Fibroblast of skin of scalp (primary cell): ENCODE measurements at regions not wholly inside any gene's neighbourhood (a gene's known extent, or its start where the extent isn't known, plus 50 kb on each side); places are given as distances from the start of the nearest gene placed in this dataset.
A peak's percentile ranks its signal among the peaks of the same experiment; 100 is the strongest.
"Not testable (repeated sequence)": the region's sequence is repeated elsewhere in the genome, so short reads cannot be mapped to it uniquely, and the experiment has no call there.

ENCODE experiments used
- DNase-seq: peaks from one replicate; pipeline ENCODE4 v3.0.0-alpha.2; 2013

DNA sequence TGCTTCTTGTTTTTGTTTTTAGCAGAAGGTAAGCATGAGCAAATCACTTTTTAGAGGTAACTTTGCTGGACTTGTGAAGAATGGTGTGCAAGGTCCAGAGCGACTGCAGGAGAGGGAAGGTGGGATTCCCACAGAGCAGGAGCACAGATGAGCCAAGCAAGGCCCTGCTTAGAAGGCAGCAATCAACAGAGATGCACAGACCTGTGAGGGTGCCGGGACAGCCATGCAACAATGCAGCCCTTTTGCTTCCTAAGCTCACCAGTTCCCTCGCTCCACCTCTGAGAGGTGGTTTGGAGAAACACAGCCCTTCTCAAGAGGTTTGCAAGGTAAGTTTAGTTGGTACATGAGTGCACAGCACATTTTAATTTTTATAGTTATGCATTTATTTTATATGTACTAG, 85.1 kb upstream of the FBXO28 start:
- not testable (repeated sequence) for DNase-seq

DNA sequence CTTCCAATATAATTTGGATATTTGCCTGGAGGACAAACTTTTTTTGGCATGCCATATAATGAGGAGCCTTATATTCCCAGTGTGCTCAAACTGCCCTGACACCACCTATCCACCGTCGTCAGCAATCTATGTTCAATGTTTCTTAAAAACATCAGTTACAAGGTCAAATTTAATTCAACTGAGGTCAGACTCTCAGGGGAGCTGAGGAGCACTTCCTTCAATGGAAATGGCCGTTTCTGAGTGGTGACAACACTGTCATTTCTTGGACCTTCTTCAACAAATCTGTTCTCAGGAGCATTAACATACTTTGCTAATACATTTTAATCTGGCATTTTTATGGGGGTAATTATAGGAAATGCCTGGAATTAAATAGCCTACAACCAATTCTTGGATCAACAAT, 90.8 kb upstream of the FBXO28 start:
- not testable (repeated sequence) for DNase-seq

DNA sequence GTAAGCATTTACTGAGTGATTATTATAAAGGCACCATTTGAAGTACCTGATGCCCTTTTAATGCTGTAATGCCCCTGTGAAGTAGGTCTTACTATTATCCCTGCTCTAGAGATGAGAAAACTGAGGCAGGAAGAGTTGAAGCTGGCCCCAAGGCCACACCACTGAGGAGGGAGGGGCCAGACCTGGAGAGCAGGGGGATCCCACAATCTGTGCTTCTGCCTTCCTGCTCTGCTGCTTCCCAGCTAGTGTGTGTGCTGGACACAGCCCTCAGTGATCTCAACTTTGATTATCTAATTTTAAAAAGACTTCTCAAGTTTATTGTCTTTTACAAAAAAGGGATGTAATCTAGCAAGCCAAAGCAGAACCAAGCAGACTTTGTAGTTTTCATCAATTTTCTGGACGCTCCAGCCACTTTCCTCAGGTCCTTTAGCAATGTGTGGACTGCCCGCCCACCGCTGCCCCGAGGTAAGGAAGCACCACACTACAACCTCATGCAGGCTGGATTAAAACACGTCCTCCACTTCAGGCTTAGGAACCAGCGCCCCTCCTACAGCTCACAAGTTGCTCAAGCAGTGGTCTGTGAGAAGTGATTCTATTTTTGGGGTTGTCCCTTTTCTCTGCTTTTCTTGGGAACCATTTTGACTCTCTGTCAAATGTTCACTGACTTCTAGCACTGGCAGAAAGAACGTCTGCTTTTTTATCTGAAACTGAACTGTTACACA, 91.5 kb upstream of the FBXO28 start:
- DNase-seq, result not testable (repeated sequence)

DNA sequence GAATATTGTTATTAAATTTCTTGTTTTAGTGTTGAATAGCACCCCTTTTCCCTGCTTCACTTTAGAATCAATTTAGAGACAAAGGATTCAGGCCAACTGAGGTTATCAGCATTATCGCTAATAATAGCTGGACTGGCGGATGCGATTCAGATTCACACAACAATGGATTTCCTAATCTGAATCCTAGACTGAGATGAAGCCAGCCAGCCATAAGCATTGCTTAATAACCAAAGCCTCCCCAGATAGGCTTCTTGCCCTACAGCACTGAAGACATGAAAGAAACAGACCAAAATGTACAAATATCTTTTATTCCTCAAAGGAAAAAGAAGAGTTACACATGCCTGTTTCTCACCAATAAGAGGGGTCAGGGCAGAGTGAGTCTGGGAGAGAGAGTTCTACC, 94.0 kb upstream of the FBXO28 start:
- not testable (repeated sequence) for DNase-seq

DNA sequence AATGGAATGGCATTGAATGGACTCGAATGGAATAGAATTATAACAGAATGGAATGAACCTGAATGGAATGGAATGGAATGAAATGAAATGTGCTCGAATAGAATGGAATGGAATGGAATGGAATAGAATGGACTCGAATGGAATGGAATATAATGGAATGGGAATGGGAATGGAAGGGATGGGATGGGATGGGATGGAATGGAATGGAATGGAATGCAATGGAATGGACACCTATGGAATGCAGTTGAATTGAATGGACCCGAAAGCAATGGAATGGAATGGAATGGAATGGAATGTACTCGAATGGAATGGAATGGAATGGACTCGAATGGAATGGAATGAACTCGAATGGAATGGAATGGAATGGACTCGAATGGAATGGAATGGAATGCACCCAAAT, 98.1 kb upstream of the FBXO28 start:
- peak; percentile 33 for DNase-seq

DNA sequence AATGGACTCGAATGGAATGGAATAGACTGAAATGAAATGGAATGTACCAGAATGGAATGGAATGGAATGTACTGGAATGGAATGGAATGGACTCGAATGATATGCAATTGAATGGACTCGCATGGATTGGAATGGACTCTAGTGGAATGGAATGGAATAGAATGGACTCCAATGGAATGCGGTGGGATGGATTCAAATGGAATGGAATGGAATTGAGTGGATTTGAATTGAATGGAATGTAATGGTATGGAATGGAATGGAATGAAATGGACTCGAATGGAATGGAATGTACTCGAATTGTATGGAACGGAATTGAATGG, 99.6 kb upstream of the FBXO28 start:
- DNase-seq, result peak; percentile 54

DNA sequence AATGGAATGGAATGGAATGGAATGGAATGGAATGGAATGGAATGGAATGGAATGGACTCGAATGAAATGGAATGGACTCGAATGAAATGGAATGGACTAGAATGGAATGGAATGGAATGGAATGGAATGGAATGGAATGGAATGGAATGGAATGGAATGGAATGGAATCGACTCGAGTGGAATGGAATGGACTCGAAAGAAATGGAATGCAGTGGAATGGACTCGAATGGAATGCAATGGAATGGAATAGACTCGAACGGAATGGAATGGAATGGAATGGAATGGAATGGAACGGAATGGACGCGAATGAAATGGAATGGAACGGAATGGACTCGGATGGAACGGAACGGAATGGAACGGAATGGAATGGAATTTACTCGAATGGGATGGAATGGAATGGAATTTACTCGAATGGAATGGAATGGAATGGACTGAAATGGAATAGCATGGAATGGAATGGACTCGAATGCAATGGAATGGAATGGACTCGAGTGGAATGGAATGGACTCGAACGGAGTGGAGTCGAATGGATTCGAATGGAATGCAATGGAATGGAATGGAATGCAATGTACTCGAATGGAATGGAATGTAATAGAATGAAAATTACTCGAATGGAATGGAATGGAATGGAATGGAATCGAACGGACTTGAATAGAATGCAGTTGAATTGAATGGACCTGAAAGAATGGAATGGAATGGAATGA, 100.1 kb upstream of the FBXO28 start:
- not testable (repeated sequence) for DNase-seq

DNA sequence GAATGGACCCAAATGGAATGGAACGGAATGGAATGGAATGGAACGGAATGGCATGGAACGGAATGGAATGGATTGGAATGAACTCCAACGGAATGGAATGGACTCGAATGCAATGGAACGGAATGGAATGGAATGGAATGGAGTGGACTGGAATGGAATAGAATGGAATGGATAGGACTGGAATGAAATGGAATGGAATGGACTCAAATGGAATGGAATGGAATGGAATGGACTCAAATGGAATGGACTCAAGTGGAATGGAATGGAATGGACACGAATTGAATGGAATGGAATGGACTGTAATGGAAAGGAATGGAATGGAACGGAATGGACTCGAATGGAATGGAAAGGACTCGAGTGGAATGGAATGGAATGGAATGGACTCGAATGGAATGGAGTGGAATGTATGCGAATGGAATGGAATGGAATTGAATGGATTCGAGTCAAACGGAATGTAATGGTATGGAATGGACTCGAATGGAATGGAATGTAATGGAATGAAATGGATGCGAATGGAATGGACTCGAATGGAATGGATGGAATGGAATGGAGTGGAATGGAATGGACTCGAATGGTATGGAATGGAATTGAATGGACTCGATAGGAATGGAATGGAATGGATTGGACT, 101.0 kb upstream of the FBXO28 start:
- peak; percentile 40 for DNase-seq

DNA sequence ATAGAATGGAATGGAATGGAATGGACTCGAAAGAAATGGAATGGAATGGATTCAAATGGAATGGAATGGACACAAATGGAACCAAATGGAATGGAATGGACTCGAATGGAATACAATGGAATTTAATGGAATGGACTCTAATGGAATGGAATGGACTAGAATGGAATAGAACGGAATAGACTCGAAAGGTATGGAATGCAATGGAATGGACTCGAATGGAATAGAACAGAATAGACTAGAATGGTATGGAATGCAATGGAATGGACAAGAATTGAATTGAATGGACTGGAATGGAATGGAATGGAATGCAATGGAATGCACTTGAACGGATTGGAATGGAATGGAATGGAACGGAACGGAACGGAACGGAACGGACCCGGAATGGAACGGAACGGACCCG, 101.7 kb upstream of the FBXO28 start:
- not testable (repeated sequence) for DNase-seq

DNA sequence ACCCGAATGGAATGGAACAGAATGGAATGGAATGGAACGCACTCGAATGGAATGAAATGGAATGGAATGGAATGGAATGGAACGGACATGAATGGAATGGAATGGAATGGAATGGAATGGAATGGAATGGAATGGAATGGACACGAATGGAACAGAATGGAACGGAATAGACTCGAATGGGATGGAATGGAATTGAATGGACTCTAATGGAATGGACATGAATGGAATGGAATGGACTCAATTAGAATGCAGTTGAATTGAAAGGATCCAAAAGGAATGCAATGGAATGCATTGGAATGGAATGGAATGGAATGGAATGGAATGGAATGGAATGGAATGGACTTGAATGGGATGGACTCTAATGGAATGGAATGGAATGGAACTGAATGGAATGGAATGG, 102.2 kb upstream of the FBXO28 start:
- DNase-seq, result not testable (repeated sequence)

DNA sequence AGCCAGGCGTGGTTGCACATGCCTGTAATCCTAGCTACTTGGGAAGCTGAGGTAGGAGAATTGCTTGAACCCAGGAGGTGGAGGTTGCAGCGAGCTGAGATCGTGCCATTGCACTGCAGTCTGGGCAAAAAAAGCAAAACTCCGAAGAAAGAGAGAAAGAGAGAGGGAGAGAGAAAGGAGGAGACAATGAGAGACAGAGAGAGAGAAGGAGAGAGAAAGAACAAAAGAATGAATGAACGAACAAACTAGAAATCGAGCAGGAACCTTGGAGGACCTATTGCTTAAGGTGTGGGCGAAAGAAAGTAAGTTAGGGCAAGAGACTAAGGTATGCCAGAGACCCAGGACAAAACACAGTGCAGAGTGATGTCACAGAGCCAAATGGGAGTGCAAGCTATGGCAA, 102.8 kb upstream of the FBXO28 start:
- not testable (repeated sequence) for DNase-seq

DNA sequence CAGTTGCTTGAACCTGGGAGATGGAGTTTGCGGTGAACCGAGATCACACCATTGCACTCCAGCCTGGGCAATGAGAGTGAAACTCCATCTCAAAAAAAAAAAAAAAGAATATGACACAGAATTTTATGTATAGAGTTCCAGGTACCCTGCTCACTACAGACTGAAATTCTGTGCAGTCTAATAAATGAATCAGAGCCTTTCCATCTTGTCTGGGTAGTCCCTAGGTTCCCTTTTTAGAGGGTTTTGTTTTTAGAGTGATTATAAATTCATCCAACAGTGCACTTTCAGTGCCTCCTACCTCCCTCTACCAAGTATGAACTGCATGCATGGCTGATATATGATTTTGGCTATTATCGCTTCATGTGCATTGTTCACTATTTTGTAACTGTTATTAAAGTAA, 107.9 kb upstream of the FBXO28 start:
- DNase-seq, result not testable (repeated sequence)

DNA sequence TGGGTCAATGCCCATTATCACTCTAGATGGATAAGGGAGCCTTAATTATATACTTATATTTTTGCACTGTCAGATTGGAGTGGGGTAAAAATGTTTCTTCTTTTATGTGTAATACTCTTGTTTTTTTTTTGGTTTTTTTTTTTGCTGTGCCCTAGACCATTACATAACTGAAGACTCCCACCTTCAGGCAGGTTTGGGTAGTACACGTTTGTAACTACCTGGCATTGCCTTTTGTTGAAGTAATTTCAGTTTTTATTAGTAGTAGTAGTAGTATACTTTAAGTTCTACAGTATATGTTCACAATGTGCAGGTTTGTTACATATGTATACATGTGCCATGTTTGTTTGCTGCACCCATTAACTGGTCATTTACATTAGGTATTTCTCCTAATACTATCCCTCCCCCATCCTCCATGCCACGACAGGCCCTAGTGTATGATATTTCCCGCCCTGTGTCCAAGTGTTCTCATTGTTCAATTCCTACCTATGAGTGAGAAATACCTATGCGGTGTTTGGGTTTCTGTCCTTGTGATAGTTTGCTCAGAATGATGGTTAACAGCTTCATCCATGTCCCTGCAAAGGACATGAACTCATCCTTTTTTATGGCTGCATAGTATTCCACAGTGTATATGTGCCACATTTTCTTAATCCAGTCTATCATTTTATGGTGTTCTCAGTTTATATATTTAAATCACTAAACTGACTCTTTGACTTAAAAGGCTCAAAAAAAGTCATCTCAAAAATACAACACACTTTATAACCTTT, 109.2 kb upstream of the FBXO28 start:
- peak; percentile 25 for DNase-seq

DNA sequence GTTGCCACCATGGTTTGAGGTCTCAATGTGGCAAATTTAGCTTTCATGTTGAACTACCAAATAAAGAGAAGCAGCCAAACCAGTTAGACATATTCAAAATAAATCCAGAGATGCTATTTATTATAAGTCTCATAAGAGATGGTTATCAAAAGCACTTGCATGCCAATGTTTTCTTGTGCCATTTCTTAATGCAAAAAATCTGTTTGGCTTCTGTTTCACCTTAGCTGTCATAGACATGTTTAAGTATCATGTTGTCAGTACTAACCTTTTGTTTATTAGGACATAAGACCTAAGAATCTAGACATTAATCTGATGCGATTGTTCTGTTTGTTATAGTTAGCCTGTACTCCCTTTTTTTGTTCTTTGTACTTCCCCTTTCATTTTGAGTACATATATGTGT, 110.0 kb upstream of the FBXO28 start:
- not testable (repeated sequence) for DNase-seq

DNA sequence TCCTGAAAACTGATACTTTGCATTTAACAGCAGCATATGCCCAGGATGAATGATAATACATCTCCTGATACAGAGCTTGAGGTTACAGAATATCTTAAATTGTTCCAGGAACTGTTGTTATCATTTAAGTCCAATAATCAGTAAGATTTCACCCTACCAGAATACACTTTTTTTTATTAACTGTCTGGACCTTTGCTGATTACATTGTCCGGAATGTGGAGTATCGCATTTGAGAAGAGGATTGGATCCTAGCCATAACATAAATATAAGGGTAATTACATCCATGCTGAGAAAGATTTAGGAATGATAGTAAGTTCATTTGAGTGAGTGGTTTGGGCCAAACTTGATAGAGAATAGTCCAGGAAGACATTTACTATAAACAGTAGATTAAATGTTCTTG, 112.2 kb upstream of the FBXO28 start:
- DNase-seq, result not testable (repeated sequence)

DNA sequence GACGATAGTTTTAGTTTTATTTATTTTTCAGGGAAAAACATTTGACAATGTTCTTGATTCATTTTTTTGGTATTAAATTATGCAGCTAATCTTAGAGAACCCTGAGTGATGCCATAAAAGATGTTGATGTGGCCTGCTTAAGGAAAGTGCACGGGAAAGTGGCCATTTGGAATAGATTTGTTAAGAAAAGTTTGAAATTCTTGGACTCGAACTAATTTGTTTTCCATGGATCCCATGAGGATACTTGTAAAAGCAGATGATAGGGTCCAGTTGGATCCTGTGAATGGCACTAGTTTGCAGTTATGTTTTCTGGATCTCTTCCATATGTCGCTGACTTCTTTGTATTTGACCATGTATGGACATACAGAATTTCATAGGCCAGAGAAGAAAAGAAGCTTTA, 114.2 kb upstream of the FBXO28 start:
- DNase-seq, result peak; percentile 93

DNA sequence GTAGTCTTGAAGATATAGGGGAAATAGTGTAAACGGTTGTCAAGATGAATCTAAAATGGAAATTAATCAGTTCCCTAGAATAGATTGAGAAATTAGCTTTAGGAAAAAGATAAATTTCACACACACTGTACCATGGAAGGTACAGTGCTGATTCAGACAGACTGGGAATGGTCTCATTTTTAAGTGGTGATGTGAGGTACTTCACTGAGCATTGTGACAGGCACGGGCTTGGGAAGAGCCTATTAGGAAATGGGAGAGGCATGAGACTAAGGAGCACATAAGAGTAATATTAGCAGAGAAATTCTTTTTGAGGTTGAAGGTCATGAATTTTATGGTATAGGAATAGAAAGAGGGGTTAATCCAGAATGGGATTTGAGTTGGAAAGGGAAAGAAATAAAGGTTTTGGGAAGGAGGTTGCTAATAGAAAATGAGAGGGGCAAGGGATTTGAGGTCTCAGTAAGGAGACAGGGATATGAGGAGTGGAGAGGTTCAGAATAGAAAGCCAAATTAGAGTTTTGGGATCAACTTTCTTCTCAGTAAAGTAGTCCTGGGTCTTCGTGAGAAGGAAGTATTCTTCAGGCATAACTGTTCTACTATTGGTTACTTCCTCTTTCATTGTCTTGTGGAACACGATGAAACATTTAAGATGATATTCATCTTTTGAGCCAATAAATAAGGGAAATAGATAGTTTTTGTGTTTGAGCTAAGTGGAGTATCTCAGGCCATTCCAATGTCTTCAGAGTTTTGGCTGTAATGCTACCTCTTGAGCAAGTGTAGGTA, 115.0 kb upstream of the FBXO28 start:
- DNase-seq, result peak; percentile 20

DNA sequence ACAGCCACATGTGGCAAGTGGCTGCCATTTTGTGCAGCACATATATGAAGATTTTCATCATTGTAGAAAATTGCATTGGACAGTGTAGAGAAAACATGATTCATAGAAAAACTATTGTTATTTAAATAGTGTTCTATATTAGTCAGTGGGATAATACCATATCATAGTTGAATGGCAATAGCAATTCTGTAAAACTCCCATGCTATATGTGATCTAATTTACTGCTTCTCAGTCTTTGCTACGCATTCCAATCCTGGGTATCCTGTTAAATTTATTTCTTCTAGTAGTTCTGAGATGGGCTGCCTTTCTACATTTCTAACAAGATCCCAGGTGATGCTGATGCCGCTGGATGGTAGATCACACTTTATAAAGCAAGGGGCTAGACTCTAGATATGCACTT, 117.5 kb upstream of the FBXO28 start:
- DNase-seq, result peak; percentile 74

DNA sequence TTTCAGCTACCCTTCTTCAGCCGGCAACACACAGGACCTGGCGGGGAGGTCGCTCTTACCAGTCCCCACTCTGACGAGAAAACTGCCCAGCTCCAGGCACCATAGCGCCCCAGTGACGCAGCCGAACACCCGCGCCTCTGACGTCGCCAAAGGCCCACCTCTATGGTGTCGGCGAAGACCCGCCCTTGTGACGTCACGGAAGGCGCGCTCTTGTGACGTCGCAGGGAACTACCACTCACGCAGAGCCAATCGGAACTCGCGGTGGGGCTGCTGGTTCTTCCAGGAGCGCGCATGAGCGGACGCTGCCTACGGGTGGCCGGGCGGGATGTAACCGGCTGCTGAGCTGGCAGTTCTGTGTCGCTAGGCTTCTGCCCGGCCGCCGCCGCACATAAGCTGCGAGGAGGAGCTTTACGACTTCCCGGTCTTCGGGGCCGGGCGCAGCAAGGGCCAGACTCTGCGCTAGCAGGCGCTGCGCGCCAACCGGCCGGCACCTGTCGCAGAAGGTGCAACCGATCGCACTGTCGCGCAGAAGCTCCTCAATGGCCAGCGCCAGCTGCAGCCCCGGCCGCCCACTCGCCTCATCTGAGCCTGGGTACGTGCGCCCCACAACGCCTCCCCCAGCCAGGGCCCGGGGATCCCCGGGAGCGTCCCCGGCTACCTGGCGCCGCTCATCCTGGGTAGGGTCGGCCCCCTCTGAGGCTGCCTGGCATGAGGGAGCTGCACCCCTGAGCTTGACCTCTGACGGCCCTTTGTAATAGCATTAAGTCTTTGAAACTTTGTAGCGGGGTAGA, 121.3 kb upstream of the FBXO28 start:
- peak; percentile 100 for DNase-seq

DNA sequence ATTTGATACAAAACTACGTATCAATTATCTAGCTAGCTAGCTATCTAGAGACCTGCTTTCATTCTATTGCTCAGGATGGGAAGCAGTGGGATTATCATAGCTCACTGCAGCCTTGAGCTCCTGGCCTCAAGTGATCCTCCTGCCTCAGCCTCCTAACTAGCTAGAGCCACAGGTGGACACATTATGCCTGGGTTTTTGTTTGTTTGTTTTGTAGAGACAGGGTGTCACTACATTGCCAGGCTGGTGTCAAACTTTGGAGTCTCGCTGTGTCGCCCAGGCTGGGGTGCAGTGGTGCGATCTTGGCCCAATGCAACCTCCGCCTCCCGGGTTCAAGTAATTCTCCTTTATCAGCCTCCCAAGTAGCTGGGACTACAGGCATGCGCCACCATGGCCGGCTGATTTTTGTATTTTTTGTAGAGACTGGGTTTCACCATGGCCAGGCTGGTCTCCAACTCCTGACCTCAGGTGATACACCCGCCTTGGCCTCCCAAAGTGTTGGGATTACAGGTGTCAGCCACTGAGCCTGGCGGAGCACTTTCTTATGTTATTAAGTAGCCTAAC, 122.5 kb upstream of the FBXO28 start:
- DNase-seq, result not testable (repeated sequence)

DNA sequence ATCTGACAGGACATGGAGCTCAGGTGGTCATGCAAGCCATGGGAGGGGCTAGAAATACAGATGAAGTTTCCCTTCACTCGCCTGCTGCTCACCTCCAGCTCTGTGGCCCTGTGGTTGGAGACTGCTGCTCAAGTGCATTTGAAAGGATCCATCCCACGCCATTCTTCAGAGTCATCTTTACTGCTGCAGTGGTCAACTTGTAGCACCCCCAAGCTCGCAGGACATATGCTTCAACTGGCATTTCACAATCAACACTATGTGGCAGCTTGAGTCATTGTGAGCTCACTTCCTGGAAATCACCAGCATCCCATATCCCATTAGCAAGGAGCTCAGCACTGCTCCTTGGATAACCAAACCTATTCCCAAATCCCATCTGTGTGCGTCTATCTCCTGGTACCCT, 116.2 kb upstream of the TP53BP2 start:
- DNase-seq, result peak; percentile 27
